ENCODE measurements at regions not wholly inside any gene's neighbourhood (a gene's known extent, or its start where the extent isn't known, plus 50 kb on each side); places are given as distances from the start of the nearest gene placed in this dataset.
A peak's percentile ranks its signal among the peaks of the same experiment; 100 is the strongest.

DNA sequence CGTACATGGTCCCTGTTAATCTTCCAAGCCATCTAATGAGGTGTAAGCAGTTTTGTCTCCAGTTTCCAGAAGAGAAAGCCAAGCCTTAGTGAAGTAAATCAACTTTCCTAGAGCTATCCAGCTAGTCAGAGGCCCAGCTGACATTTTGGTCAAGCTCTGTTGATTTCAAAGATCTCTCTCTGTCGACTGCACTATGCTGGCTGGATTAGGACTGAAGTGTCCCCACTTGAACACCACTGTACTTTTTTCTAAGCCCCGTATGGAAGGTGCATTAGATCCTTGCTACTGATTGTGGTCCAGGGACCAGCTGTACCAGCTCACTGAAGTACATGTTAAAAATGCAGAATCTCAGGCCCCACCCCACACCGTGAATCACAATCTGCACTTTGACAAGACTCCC lies 176.5 kb upstream of the NAV2 start:
- H3K4me3 ChIP-seq (ENCODE audit: low read depth, low read length), result no peak overlapping the region
- TF ChIP-seq, protein P1, sequence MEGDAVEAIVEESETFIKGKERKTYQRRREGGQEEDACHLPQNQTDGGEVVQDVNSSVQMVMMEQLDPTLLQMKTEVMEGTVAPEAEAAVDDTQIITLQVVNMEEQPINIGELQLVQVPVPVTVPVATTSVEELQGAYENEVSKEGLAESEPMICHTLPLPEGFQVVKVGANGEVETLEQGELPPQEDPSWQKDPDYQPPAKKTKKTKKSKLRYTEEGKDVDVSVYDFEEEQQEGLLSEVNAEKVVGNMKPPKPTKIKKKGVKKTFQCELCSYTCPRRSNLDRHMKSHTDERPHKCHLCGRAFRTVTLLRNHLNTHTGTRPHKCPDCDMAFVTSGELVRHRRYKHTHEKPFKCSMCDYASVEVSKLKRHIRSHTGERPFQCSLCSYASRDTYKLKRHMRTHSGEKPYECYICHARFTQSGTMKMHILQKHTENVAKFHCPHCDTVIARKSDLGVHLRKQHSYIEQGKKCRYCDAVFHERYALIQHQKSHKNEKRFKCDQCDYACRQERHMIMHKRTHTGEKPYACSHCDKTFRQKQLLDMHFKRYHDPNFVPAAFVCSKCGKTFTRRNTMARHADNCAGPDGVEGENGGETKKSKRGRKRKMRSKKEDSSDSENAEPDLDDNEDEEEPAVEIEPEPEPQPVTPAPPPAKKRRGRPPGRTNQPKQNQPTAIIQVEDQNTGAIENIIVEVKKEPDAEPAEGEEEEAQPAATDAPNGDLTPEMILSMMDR (conservative IDR thresholded peaks at IDR 0.05; ENCODE audit: low read depth, low read length), result no peak
- DNase-seq (ENCODE audit: low read depth), result no peak

DNA sequence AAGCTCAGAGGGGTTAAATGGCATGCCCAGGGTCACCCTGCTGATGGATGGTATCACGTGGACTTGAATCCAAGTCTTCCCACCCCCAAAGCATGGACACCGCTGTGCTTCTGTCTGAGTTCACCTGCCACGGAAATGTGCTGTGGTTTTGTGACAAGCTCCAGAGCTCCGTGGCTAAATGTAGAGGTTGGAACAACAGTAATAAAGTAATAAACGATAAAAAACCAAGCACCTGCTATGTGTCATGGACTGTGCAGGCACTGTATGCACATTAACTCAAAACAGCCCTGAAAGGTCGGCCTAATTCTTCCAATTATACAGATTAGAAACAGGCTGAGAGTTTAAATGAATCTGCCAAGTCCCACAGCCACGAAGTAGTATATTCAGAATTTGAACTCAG lies 182.1 kb upstream of the NAV2 start:
- H3K4me3 ChIP-seq (ENCODE audit: low read depth, low read length), result no peak overlapping the region
- TF ChIP-seq, protein P1 (conservative IDR thresholded peaks at IDR 0.05; ENCODE audit: low read depth, low read length), result no peak
- DNase-seq (ENCODE audit: low read depth), result no peak

GRCh38 chr11:19526119-19526518 lies 186.5 kb upstream of the NAV2 start:
- DNase-seq (ENCODE audit: low read depth), result peak; percentile 65
- H3K4me3 ChIP-seq (ENCODE audit: low read depth, low read length), result no peak overlapping the region
- TF ChIP-seq, protein P1 (conservative IDR thresholded peaks at IDR 0.05; ENCODE audit: low read depth, low read length), result no peak

- no peak for DNase-seq (ENCODE audit: low read depth)
- TF ChIP-seq, protein P1 (conservative IDR thresholded peaks at IDR 0.05; ENCODE audit: low read depth, low read length), result no peak
- H3K4me3 ChIP-seq (ENCODE audit: low read depth, low read length), result no peak overlapping the region
These were observed 186.9 kb upstream of the NAV2 start for GRCh38 chr11:19525714-19526113.

- TF ChIP-seq, protein P1 (conservative IDR thresholded peaks at IDR 0.05; ENCODE audit: low read depth, low read length), result no peak
- no peak overlapping the region for H3K4me3 ChIP-seq (ENCODE audit: low read depth, low read length)
These were observed 187.4 kb upstream of the NAV2 start for GRCh38 chr11:19525276-19525675.

DNA sequence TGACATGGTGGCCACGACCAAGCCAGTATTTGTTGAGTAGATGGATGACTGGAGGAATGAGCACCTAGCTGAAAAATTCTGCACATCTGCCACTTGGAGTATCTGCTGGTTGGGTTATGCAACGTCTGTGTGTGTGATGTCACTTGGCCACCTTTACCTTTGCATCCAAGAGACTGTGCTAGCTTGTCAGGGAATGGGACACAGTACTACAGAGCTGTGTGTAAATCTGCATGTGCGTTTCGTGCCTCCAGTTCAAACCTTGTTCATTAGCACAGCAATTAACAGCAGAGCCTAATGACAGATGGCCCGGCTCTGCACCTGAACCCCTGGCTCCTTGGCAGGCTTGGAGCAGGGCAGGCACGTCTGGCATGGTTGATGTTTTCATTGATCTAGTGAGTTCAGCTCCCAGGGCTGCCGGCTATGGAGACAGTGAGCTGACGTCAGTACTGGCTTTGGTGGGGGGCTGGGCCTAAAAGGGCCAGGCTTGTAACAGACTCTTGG lies 188.4 kb upstream of the NAV2 start:
- DNase-seq (ENCODE audit: low read depth), result peak; percentile 62
- H3K4me3 ChIP-seq (ENCODE audit: low read depth, low read length), result no peak overlapping the region
- TF ChIP-seq, protein P1 (conservative IDR thresholded peaks at IDR 0.05; ENCODE audit: low read depth, low read length), result no peak

More at GRCh38 chr11:19525276-19525675, 187.4 kb upstream of the NAV2 start:
- DNase-seq (ENCODE audit: low read depth), result no peak

GRCh38 chr11:19520681-19521080 lies 192.0 kb upstream of the NAV2 start:
- DNase-seq (ENCODE audit: low read depth), result no peak
- H3K4me3 ChIP-seq (ENCODE audit: low read depth, low read length), result no peak overlapping the region
- TF ChIP-seq, protein P1 (conservative IDR thresholded peaks at IDR 0.05; ENCODE audit: low read depth, low read length), result no peak
